HUES64 (cell line): ENCODE measurements at regions not wholly inside any gene's neighbourhood (a gene's known extent, or its start where the extent isn't known, plus 50 kb on each side); places are given as distances from the start of the nearest gene placed in this dataset.

ENCODE experiments used
- H3K27ac ChIP-seq: 2 replicates; pipeline ENCODE4 v1.7.0; 2013; ENCODE audit warnings: low read depth, low read length, inconsistent platforms
- H3K27me3 ChIP-seq: 2 replicates; pipeline ENCODE4 v1.6.1; 2013; ENCODE audit warnings: mild to moderate bottlenecking, low read length; ENCODE audit not compliant: insufficient read depth
- H3K36me3 ChIP-seq: 2 replicates; pipeline ENCODE4 v1.6.1; 2013; ENCODE audit warnings: mild to moderate bottlenecking, low read length; ENCODE audit not compliant: insufficient read depth
- H3K4me1 ChIP-seq: 2 replicates; pipeline ENCODE4 v1.6.1; 2013; ENCODE audit warnings: mild to moderate bottlenecking, low read length, moderate library complexity; ENCODE audit not compliant: insufficient read depth
- H3K4me3 ChIP-seq: 2 replicates; pipeline ENCODE4 v1.5.1; 2013; ENCODE audit warnings: mild to moderate bottlenecking, low read length, moderate library complexity
- H3K9ac ChIP-seq: 2 replicates; pipeline ENCODE4 v1.6.1; 2013; ENCODE audit warnings: mild to moderate bottlenecking, low read depth, low read length
- H3K9me3 ChIP-seq: 2 replicates; pipeline ENCODE4 v1.6.1; 2013; ENCODE audit warnings: low read depth, low read length; ENCODE audit not compliant: insufficient read depth
- WGBS: fragments of 150-250, 120-280 bp; methylation state at CpG from one replicate; pipeline ENCODE4 v1.1.7; 2013; ENCODE audit warnings: missing lambda C conversion rate; 5-methylcytosine and 5-hydroxymethylcytosine counted together

DNA sequence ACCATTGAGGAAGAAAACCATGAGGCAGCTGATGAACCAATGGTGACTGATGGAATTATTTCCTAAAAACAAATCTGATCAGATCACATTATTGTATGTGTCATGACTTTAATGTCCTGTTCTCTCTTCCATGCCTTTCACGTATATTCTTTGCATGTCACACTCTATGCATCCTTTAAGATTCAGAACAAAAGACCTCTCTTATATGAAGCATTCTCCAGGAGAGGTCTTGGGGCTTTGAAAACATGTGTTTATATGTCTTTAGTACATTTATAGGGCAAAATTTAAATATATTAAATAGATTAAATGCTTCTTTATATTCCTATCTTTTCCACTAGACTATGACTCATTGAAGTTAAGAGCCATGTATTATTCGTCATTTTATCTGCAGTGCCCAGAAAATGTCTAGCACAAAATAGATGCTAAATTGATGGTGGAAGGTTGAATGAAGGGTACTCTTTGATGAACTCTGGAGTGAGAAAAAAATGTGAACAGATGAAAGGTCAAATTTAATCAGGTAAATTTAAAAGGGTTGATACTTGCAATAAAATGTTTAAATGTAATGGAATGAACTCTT is 196.3 kb downstream of the PSAT1 start:
- Histone ChIP-seq H3K27me3 (no peaks in the 10 kb centered on the region), H3K4me3 (no peak overlapping the region), H3K4me1 (no peaks in the 10 kb centered on the region), H3K36me3 (no peaks in the 10 kb centered on the region), H3K9me3 (no peaks in the 10 kb centered on the region), H3K9ac (no peak overlapping the region), H3K27ac (no peak overlapping the region)
- WGBS = 89% methylated on average over 2 of the region's 2 CpGs

DNA sequence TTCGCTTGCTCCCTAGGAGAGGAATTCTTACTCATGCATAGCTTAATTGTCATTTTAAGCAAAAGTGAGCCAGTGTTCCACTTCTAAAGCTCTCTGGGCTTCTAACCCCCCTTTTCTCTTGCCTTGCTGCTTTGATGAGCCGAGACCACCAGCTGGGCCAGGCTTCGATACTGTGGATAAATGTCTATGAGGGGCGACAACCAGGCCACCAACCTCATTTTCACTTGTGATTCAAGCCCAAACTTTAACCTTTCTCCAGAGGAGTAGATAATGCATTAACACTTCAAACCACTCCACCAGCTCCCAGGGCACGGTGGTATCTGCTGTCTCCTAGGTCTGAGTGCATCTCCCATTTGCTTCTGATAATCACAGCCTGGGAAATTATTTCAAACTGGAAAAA is 205.6 kb downstream of the PSAT1 start:
- no peak overlapping the region for H3K27ac ChIP-seq
- 34% methylated on average over 5 of the region's 5 CpGs for WGBS
- H3K36me3 ChIP-seq = no peaks in the 10 kb centered on the region
- no peak overlapping the region for H3K9ac ChIP-seq
- H3K4me3 ChIP-seq = no peak overlapping the region
- peaks cover 7% of the 10 kb centered on the region; the same call in 1 of the 2 replicates for H3K4me1 ChIP-seq
- no peaks in the 10 kb centered on the region for H3K27me3 ChIP-seq
- no peaks in the 10 kb centered on the region for H3K9me3 ChIP-seq

DNA sequence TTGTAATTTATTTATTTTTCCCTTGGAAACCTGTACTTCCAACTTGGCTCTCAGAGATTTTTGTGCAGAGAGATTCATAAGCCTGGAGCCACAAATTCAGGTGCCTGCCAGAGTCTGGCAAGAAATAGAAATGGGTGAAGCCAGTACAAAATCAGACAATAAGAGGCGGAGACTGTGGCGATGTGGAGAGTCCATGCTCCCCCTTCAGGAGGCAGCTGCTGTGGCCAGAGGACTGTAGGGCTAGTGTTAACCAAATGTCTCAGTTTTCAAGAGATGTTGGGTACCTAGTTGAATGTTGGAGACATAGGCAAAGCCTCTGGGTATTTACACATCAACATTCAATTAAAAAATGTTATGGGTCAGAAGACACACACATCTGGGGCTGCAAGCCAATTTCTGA is 208.6 kb downstream of the PSAT1 start:
- no peaks in the 10 kb centered on the region for H3K27me3 ChIP-seq
- H3K4me3 ChIP-seq = no peak overlapping the region
- H3K4me1 ChIP-seq = peaks cover 7% of the 10 kb centered on the region; the same call in 1 of the 2 replicates
- H3K27ac ChIP-seq = no peak overlapping the region
- H3K9ac ChIP-seq = no peak overlapping the region
- no peaks in the 10 kb centered on the region for H3K36me3 ChIP-seq
- WGBS = 95% methylated on average over 2 of the region's 2 CpGs
- H3K9me3 ChIP-seq = no peaks in the 10 kb centered on the region

DNA sequence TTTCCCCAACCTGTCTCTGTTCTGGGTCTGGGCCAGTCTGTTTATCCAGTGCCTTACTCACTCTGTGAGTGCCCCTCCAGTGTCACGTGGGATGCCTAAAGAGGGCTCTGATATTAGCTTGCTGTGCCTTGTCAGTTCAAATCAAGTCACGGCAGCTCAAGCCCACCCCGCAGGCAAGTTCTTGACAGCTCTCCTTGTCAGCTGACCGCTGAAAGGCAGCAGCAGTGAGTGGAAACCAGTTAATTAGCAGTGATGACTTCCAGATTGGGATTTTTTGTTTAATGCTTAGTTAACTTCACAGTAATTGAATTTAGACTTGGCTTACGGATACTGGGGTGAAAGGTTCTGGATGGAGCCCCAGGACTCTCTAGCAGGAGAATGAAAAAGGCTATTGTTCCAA is 210.1 kb downstream of the PSAT1 start:
- Histone ChIP-seq H3K4me1 (peaks cover 7% of the 10 kb centered on the region; the same call in 1 of the 2 replicates), H3K9me3 (0 out of 2 replicates have a peak, but pooled peaks cover 4% of the 10 kb centered on the region), H3K27ac (no peak overlapping the region), H3K36me3 (no peaks in the 10 kb centered on the region), H3K4me3 (no peak overlapping the region), H3K27me3 (no peaks in the 10 kb centered on the region), H3K9ac (no peak overlapping the region)
- whole genome bisulfite sequencing = 87% methylated on average over 5 of the region's 5 CpGs

DNA sequence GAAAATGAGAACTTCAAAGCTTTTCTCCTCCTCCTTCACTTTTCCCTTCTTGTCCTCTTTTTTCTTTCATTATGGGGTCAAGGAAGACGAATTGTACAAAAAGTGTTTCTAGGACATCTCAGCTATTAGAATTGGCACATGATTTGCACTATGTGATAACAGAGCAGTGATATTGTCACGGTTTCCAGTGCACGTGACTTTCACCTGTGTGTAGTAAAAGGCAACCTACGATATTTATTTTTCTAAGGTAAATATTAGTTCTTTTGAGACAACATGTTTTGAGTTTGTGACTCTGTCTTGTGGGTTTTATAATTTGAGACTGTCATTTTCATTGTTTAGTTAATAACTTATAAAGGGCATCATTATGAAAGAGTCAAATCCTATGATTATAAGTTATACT is 213.1 kb downstream of the PSAT1 start:
- Histone ChIP-seq H3K9ac (no peak overlapping the region), H3K36me3 (no peaks in the 10 kb centered on the region), H3K9me3 (0 out of 2 replicates have a peak, but pooled peaks cover 4% of the 10 kb centered on the region), H3K27me3 (no peaks in the 10 kb centered on the region), H3K4me3 (no peak overlapping the region), H3K4me1 (no peaks in the 10 kb centered on the region), H3K27ac (no peak overlapping the region)
- 95% methylated on average over 4 of the region's 4 CpGs for WGBS

DNA sequence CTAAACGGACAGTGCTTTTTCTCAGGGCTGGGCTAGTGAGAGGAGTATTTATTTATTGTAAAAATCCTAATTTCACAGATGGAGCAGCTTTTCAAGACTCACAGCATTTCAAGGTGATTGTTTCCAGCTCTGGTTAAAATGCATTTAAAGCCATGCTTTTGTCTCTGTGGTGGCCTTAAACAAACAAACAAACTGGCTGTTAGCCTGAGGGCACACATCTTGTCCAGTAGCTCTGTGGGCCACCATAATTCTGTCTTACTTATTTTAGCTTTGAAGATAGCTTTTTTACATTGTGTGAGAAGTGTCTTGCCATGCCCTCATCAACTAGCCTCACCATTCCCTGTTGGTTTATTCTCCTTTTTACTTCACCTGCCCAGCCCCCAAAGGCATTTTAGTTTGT is 218.2 kb downstream of the PSAT1 start:
- H3K9me3 ChIP-seq = peaks cover 20% of the 10 kb centered on the region
- no peaks in the 10 kb centered on the region for H3K4me1 ChIP-seq
- no peak overlapping the region for H3K9ac ChIP-seq
- no peak overlapping the region for H3K27ac ChIP-seq
- no peak overlapping the region for H3K4me3 ChIP-seq
- no peaks in the 10 kb centered on the region for H3K36me3 ChIP-seq
- 88% methylated on average over 1 of the region's 1 CpG for WGBS
- H3K27me3 ChIP-seq = no peaks in the 10 kb centered on the region

DNA sequence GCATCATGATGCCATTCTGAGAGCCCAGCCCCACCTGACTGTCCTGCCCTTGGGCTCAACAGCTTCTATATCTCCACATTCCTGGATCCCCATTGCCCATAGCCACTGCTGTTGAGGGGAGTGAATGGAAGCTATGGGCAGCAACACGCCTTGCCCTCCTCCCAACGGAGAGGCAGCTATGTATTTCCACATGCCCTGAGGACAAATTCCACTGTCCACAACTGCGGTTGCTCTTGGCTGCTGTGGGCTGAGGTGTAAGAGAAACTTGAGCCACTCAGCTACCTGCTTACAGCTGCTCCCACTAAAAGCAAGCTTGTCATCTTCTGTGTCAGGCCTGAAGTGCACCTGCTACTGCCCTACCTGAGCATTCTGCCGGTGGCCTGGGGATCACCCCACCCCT is 222.9 kb downstream of the PSAT1 start:
- WGBS = 93% methylated on average over 4 of the region's 4 CpGs
- peaks cover 40% of the 10 kb centered on the region for H3K9me3 ChIP-seq
- H3K9ac ChIP-seq = no peak overlapping the region
- no peak overlapping the region for H3K4me3 ChIP-seq
- no peaks in the 10 kb centered on the region for H3K36me3 ChIP-seq
- no peaks in the 10 kb centered on the region for H3K27me3 ChIP-seq
- H3K4me1 ChIP-seq = no peaks in the 10 kb centered on the region
- no peak overlapping the region for H3K27ac ChIP-seq

DNA sequence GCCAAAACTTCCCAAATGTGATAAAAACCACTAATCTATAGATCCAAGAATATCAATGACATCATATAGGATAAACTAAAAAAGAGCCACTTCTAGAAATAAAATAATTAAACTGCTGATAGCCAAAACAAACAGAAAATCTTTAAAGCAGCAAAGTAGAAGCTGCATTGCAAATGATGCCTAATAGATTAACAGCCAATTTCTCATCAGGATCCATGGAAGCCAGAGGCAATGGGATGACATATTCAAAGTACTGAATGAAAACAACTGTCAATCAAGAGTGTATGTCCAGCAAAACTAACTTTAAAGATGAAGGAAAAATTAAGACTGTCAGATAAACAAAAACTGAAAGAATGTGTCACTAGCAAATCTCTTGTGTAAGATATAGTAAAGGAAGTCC is 224.8 kb downstream of the PSAT1 start:
- Histone ChIP-seq H3K9ac (no peak overlapping the region), H3K27ac (no peak overlapping the region), H3K36me3 (no peaks in the 10 kb centered on the region), H3K4me1 (no peaks in the 10 kb centered on the region), H3K4me3 (no peak overlapping the region), H3K27me3 (no peaks in the 10 kb centered on the region), H3K9me3 (peaks cover 40% of the 10 kb centered on the region)

DNA sequence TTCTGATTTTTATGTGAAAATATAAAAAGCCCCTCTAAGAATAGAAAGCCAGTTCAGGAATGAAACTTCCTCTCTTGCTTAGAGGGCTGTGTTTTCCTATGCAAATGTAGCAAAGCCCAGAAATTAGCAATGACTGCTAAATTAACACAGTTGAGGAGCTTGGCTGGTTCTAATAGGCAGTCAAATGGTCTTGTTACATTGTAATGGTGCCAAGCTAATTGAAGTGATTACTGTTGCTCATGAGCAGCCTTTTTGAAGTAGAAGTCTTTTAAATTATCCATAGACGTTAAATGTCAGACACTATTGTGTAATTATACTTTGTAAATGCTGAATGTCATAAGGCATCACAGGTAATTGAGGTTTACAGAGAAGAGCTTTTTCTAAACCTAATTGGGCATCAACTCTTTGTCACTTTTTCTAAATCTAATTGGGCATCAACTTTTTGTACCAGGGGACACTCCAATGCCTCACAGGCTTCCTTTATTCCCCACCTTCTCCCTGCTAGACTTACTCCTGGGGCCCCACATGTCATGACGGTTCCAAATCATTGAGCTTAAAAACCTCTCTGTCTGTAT is 229.1 kb downstream of the PSAT1 start:
- H3K9ac ChIP-seq = no peak overlapping the region
- no peaks in the 10 kb centered on the region for H3K27me3 ChIP-seq
- no peaks in the 10 kb centered on the region for H3K36me3 ChIP-seq
- peaks cover 9% of the 10 kb centered on the region for H3K4me1 ChIP-seq
- no peak overlapping the region for H3K27ac ChIP-seq
- no peak overlapping the region for H3K4me3 ChIP-seq
- 90% methylated on average over 2 of the region's 2 CpGs for WGBS
- peaks cover 17% of the 10 kb centered on the region; the same call in 1 of the 2 replicates for H3K9me3 ChIP-seq

DNA sequence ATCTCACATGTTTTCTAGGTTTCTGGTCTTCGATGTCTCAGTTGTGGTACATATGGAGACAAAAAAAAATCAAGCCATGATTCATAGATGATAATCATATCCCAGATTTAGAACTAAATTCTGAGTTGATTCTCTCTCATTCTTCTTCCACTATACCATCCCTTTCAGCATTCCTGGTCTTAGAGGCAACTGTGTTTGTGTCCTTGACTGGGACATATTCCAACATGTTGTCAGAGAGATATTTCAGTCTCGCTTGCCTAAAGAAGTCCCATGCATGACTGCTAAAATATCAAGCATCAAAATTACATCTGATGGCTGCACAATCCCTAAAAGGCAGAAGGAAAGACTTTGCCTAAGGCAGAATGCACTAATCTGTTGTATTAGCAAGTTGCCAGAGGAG is 236.6 kb downstream of the PSAT1 start:
- H3K27me3 ChIP-seq = no peaks in the 10 kb centered on the region
- no peak overlapping the region for H3K27ac ChIP-seq
- peaks cover 9% of the 10 kb centered on the region for H3K4me1 ChIP-seq
- H3K9ac ChIP-seq = no peak overlapping the region
- H3K9me3 ChIP-seq = no peaks in the 10 kb centered on the region
- no peak overlapping the region for H3K4me3 ChIP-seq
- H3K36me3 ChIP-seq = no peaks in the 10 kb centered on the region
- WGBS = 100% methylated on average over 2 of the region's 2 CpGs

DNA sequence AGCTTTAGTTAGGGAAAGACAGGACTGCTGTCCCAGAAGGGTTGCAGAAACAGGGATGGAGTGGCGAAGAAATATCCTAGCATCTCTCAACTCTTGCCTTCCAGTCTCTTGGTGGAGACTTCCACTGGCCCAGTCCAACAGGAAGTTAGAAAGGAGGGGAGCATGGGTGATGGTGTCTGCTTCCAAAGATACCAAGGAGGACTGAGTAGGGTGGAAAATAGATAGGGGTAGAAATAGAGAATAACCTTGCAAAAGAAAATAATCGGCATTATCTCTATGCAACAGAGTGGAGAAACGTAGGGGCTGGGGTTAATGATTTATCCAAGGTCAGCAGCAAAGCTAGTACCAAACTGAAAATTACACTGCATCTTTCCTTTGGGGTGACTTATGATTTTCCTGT is 242.3 kb downstream of the PSAT1 start:
- no peaks in the 10 kb centered on the region for H3K9me3 ChIP-seq
- H3K36me3 ChIP-seq = no peaks in the 10 kb centered on the region
- peaks cover 30% of the 10 kb centered on the region for H3K4me1 ChIP-seq
- H3K9ac ChIP-seq = no peak overlapping the region
- no peak overlapping the region for H3K4me3 ChIP-seq
- no peaks in the 10 kb centered on the region for H3K27me3 ChIP-seq
- no peak overlapping the region for H3K27ac ChIP-seq
- 98% methylated on average over 3 of the region's 3 CpGs for WGBS

DNA sequence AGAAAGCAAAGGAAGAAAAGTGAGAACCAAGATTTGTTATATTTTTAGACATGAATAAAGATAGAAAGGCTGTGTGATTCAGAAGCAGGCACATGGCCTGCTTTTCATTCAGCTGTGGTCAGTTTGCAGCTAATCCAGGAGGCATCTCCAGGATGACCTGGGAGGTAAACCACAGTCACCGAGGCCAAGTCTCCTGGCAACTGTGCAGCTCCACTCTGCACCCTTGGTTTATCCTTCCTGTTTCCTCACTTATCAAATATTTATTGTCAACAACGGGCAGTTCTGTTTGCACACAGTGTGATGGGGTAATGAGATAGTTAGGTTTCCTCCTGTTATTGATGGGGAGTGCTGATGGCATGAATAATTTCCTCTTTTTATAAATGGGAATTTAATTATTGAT is 243.0 kb downstream of the PSAT1 start:
- Histone ChIP-seq H3K27ac (no peak overlapping the region), H3K4me1 (peaks cover 32% of the 10 kb centered on the region), H3K9ac (no peak overlapping the region), H3K4me3 (no peak overlapping the region), H3K36me3 (no peaks in the 10 kb centered on the region), H3K9me3 (no peaks in the 10 kb centered on the region), H3K27me3 (no peaks in the 10 kb centered on the region)
- whole genome bisulfite sequencing = 92% methylated on average over 2 of the region's 2 CpGs
